ENCODE measurements at regions not wholly inside any gene's neighbourhood (a gene's known extent, or its start where the extent isn't known, plus 50 kb on each side); places are given as distances from the start of the nearest gene placed in this dataset.

DNA sequence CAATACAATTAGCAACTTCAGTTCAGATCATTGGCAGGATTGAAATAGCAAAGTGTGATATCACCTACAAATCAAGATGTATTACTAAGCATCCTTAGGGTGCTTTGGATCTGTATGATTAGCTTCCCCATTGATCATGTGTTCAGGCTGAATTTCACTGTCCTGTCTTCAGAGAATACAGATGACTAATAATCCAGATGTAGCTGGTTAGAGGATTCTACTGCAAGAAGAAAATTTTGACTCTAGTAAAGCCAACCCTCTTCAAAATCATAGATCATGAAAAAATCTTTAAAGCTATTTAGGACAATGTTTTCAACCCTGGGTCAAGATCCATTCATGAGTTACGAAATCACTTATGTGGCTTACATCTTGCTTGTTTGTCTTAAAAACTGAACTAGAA, 184.4 kb downstream of the PTGER3 start:
- no peaks in the 10 kb centered on the region for H3K27me3 Mint-ChIP-seq (ENCODE audit: unreplicated experiment)
- no peak for DNase-seq
- no peak overlapping the region for H3K27ac Mint-ChIP-seq (ENCODE audit: unreplicated experiment)
- no peaks in the 10 kb centered on the region for H3K4me1 Mint-ChIP-seq (ENCODE audit: low read depth, unreplicated experiment)
- CTCF ChIA-PET, result no interaction called here
- TF ChIP-seq, protein P1, sequence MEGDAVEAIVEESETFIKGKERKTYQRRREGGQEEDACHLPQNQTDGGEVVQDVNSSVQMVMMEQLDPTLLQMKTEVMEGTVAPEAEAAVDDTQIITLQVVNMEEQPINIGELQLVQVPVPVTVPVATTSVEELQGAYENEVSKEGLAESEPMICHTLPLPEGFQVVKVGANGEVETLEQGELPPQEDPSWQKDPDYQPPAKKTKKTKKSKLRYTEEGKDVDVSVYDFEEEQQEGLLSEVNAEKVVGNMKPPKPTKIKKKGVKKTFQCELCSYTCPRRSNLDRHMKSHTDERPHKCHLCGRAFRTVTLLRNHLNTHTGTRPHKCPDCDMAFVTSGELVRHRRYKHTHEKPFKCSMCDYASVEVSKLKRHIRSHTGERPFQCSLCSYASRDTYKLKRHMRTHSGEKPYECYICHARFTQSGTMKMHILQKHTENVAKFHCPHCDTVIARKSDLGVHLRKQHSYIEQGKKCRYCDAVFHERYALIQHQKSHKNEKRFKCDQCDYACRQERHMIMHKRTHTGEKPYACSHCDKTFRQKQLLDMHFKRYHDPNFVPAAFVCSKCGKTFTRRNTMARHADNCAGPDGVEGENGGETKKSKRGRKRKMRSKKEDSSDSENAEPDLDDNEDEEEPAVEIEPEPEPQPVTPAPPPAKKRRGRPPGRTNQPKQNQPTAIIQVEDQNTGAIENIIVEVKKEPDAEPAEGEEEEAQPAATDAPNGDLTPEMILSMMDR (IDR thresholded peaks at IDR 0.05; ENCODE audit: unreplicated experiment), result no peak
- peaks cover 8% of the 10 kb centered on the region for H3K9me3 Mint-ChIP-seq (ENCODE audit: low read depth, unreplicated experiment)
- intact Hi-C loops (cut with micrococcal nuclease; ENCODE audit: unreplicated experiment), result no loop called here
- no peak overlapping the region for H3K4me3 Mint-ChIP-seq (ENCODE audit: low read depth, unreplicated experiment)
- H3K36me3 Mint-ChIP-seq (ENCODE audit: insufficient read depth, unreplicated experiment), result no peaks in the 10 kb centered on the region
- no TSS peak for BruUV-seq (replicated peaks)

DNA sequence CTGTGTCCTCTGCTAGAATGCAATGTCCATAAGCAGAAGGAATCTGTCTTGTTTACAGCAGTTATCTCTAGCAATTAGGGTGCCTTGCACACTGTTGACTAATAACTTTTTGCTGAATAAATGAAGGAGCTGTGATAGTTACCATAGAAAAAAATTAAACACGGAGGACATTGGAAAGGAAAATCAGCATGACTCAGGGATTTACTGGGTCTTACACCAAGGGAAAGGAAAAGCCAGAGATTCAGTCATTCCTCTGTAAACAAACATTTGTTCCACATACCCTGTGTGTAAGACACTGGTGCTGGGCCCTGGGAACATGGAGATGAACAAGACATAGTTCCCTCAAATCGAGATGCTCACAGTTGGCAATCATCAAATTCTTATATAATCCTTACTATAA, 183.3 kb downstream of the PTGER3 start:
- Mint-ChIP-seq H3K4me3 (ENCODE audit: low read depth, unreplicated experiment) (no peak overlapping the region), H3K4me1 (ENCODE audit: low read depth, unreplicated experiment) (no peaks in the 10 kb centered on the region), H3K36me3 (ENCODE audit: insufficient read depth, unreplicated experiment) (no peaks in the 10 kb centered on the region), H3K9me3 (ENCODE audit: low read depth, unreplicated experiment) (peaks cover 8% of the 10 kb centered on the region), H3K27ac (ENCODE audit: unreplicated experiment) (no peak overlapping the region), H3K27me3 (ENCODE audit: unreplicated experiment) (no peaks in the 10 kb centered on the region)
- DNase-seq, result no peak
- BruUV-seq (replicated peaks), result no TSS peak
- intact Hi-C loops (cut with micrococcal nuclease; ENCODE audit: unreplicated experiment), result no loop called here
- TF ChIP-seq, protein P1 (IDR thresholded peaks at IDR 0.05; ENCODE audit: unreplicated experiment), result no peak
- CTCF ChIA-PET, result no interaction called here

DNA sequence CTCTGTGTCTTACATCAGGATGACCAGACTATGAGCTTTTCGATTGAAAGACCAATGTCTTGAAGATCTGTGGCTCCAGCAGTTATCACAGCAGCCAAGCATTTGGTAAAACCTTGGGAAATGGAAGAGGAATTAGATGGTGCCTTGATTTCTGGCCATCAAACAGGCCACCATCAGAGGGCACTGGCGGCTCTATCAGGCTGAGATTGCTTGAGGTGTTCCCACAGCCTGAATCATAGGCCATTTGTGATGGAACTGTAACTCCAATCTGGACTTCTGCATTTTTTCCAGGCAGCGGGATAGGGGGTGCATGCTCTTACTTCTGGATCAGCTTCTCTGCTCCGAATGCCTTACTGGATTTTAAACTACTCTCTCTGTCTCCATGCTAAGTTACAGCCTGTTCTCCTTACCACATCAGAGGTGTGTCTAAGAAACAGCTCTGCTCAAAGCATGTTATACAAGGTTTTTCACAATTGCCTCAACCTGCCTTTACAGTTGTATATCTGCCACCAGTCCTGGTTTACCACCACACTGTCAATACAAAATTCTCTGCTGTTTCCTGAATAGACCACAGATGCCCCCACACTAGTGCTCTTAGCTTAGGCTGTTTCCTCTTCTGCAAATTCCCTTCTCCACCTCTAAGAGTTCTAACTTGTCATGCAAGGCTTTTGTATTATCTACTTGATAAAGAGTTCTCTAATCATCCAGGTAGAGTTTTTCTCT, 180.9 kb downstream of the PTGER3 start:
- CTCF ChIA-PET, result no interaction called here
- H3K9me3 Mint-ChIP-seq (ENCODE audit: low read depth, unreplicated experiment), result peaks cover 8% of the 10 kb centered on the region
- intact Hi-C loops (cut with micrococcal nuclease; ENCODE audit: unreplicated experiment), result no loop called here
- H3K36me3 Mint-ChIP-seq (ENCODE audit: insufficient read depth, unreplicated experiment), result no peaks in the 10 kb centered on the region
- BruUV-seq (replicated peaks), result no TSS peak
- no peak for DNase-seq
- no peaks in the 10 kb centered on the region for H3K4me1 Mint-ChIP-seq (ENCODE audit: low read depth, unreplicated experiment)
- H3K4me3 Mint-ChIP-seq (ENCODE audit: low read depth, unreplicated experiment), result no peak overlapping the region
- H3K27ac Mint-ChIP-seq (ENCODE audit: unreplicated experiment), result no peak overlapping the region
- TF ChIP-seq, protein P1 (IDR thresholded peaks at IDR 0.05; ENCODE audit: unreplicated experiment), result no peak
- H3K27me3 Mint-ChIP-seq (ENCODE audit: unreplicated experiment), result no peaks in the 10 kb centered on the region

DNA sequence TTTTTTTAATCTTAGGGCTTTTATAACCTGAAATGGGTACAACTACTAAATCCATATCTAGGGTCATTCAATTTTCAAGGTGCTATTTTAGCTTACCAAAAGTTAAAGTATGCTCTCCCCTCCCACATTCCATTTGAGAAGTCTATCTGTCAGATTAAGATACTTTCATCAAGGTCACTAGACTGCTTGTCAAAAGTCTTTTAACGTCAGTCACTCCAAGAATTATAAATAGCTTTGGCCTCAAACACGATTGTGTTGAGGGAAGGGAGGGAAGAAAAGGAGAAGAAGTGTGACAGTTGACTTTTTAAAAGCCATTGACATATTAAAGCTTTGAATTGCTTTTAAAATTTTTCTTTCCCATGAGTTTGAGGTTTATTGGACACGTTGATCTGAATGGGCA, 175.8 kb downstream of the PTGER3 start:
- no TSS peak for BruUV-seq (replicated peaks)

More for the DNA sequence above, 175.8 kb downstream of the PTGER3 start:
- intact Hi-C loops (cut with micrococcal nuclease; ENCODE audit: unreplicated experiment), result no loop called here
- H3K27me3 Mint-ChIP-seq (ENCODE audit: unreplicated experiment), result no peaks in the 10 kb centered on the region
- no peak overlapping the region for H3K4me3 Mint-ChIP-seq (ENCODE audit: low read depth, unreplicated experiment)
- CTCF ChIA-PET, result no interaction called here
- TF ChIP-seq, protein P1 (IDR thresholded peaks at IDR 0.05; ENCODE audit: unreplicated experiment), result no peak
- peaks cover 4% of the 10 kb centered on the region for H3K9me3 Mint-ChIP-seq (ENCODE audit: low read depth, unreplicated experiment)
- no peaks in the 10 kb centered on the region for H3K36me3 Mint-ChIP-seq (ENCODE audit: insufficient read depth, unreplicated experiment)
- no peak for DNase-seq
- H3K4me1 Mint-ChIP-seq (ENCODE audit: low read depth, unreplicated experiment), result no peaks in the 10 kb centered on the region
- no peak overlapping the region for H3K27ac Mint-ChIP-seq (ENCODE audit: unreplicated experiment)

All from Calu3 (cell line).